HG03354 (cell line): ENCODE measurements at regions not wholly inside any gene's neighbourhood (a gene's known extent, or its start where the extent isn't known, plus 50 kb on each side); places are given as distances from the start of the nearest gene placed in this dataset.

ENCODE experiments used
- ATAC-seq: cut with Tn5 transposase; IDR thresholded peaks from one replicate; pipeline ENCODE4 v1.9.1; 2021; ENCODE audit warnings: mild to moderate bottlenecking; ENCODE audit not compliant: unreplicated experiment, poor library complexity, severe bottlenecking

DNA sequence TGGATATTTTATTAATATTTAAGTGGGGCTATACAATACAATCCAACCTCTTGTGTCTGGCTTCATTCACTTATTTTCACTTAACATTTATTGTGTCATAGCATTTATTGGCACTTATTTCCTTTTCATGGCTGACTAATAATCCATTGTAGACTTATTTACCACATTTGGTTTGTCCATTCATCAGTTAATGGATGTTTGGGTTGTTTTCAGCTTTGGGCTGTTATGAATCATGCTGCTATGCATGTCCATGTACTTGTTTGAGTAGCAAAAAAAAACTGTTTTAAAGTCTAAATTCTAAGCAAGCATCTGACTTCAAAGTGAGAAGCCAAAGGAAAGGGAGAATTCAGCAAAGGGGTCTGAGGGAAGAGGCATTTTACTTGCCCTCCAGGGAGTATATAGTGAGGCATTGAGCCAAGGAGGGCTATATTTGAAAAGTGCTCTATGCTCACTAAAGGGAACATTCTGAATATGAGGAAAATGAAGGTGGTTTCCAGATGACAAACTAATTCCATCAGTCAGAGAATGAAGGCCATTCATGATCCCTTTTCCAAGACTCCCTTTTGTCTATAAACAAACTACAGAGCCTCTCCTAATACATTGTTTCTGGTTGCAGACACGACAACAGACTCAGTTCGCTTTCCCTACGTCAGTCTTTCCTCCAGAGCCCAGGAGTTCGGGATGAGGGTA lies 532.8 kb upstream of the KLF4 start:
- no peak for ATAC-seq

DNA sequence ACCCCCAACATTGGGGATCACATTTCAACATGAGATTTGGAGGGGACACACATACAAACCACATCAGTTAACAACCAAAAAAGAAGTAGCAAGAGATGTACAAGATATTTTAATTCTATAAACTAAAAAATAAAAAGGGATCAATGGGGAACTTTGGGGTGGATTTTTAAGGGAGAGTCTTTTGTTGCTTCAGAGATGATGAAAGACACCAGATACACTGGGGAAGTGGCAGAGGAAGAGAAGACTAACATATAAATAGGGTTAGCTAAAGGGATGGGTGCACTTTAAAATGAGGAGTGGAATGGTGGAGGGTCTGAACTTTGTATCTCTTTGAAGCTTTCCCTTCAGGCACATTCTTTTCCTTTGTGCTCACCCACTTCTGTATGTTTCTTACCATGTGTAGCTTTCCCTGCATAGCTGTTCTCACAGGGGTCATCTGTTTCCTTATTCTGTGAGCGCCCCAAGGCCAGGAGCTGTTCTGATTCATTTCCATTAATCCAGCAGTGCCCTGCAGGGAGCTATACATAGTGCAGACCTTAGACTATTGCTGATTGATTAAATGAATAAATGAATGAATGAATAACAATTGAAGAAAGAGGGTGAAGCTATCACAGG lies 531.6 kb upstream of the KLF4 start:
- no peak for ATAC-seq

DNA sequence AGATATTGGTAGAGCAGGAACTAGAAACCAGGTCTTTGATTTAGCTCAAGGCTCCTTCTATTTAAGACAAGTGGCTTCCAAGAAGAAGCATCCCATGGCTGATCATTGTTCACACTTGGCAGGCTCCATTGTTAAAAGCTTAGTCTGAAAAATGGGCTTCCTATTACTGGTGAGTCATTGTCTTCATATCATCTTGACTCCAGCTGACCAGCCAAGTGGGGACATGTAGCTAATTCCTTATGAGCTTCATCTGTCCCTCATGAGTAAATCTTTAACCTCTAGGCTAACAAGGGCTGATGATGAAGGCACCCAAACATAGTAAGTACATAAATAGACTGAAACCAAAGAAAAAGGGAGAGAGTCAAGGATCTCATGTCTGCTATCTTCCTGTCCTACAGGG lies 530.3 kb upstream of the KLF4 start:
- no peak for ATAC-seq

DNA sequence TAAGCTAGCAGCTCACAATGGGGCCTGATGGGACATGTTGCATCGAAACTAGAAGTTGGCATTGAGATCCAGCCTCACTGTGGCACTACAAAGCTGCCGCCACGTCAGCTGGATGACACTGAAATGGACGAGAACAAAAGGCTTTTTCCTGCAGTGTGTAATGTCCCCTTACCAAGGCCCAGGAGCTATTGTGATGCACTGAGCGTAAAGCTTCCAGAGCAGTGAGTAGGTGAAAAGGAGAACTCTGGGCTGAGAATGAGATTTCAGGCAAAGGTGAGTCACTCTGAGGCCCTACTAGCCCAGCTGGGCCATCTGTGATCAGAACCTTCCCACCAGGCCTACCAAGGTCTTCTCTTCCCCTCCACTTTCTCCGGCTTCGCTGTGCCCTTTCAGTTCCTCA lies 528.1 kb upstream of the KLF4 start:
- ATAC-seq, result no peak

DNA sequence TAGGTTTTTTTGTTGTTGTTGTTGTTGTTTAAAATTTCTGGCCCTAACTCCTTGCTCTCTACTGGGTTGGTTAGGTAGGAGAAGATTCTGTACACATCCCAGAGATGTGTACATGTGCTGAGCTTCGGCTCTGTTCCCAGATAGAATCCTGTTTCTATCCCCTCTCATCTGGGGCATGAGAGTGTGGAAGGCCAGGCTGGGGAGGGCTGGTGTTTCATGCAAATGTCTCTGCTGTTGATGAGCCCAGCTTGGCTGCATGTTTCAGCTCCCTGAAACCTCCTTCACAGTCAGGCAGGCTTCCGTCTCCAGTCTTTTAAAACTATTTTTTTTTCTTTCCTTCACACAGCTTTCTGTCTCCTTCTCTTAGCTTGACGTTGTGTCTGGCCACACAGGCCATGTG lies 526.9 kb upstream of the KLF4 start:
- ATAC-seq, result no peak

DNA sequence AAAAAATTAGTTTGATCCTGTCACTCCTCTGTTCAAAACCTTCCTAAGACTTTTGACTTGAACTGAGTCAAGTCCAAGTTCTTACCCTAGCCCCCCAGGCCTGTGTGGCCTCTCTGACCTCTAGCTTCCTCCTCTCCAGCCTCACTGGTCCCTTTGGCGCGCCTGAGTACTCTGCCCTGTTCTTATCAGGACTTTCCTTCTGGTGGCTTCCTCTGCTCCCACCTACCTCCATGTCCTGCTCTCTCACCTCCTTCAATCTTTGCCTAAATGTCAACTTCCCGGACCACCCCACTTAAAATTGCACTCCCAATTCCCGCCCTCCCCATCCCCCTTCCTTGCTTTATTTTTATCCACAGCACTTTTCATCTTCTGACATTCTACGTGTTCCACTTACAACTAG lies 526.1 kb upstream of the KLF4 start:
- no peak for ATAC-seq

DNA sequence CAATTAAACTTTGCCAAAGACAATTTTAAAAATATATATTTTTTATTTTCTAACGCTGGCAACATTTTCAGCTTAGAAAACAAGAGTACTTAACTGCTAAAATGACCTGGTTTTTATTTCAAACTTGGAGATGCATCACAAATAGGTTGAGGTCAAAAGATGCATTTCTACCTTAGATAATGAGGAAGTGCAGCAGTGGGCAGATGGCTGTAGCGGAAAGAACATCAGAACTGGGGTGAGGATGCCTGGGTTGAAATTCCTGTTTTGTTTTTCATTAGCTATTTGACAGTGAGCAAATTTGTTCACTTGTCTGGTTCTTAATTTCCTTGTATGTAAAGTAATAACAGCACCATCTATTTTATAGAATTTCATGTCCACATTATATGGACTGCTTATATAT lies 524.8 kb upstream of the KLF4 start:
- ATAC-seq, result no peak

DNA sequence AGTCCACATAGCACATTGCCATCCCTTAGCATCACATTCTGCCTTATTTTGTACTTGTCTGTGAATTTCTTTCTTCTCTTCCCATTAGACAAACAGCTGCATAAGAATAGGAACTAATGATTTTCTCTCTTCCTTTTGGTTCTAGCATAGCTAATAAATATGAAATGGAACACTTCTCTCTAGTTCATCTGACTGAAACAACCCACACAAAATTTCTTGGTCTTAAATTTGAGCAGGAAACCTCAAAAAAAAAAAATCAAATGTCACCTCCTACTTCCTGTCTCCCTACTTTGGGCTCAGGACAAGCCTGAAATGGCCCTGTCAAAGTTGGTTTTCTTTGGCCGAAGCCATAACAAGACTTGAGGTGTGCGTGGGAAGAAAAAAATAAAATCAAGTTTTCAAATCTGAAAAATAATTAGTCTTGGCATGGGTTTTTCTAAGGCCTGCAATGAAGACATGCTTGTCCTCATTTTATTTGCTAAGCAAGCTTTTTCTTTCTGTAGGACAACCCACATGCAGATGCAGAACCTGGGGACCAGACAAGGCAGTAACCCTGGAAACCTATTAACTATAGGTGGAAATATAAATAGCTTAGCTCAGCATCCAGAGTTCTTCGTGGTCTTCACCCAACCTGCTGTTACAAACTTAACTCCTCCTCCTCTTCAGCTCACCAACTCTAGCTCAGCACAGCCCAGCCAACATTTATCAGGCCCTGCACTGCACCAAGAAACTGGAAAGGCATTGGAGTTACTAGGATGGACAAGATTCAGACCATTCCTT lies 523.5 kb upstream of the KLF4 start:
- ATAC-seq, result no peak

DNA sequence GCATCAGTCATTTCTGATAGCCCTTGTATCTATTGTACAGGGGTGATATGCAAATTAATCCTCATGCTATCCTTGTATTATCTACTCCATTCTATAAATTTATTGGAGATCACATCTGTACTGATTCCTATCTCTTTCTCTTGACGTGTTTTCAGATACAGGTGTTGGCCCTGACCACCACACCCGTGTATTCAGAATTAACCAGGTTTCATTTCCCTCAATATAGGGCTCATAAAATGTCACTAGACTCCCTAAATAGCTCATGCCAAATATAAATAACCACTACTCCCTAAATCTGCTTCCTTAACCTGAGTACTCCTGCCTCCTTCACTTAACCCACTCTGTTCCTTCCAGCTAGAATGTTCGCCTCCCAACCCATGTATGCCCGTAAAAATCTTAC lies 522.8 kb upstream of the KLF4 start:
- ATAC-seq, result no peak

DNA sequence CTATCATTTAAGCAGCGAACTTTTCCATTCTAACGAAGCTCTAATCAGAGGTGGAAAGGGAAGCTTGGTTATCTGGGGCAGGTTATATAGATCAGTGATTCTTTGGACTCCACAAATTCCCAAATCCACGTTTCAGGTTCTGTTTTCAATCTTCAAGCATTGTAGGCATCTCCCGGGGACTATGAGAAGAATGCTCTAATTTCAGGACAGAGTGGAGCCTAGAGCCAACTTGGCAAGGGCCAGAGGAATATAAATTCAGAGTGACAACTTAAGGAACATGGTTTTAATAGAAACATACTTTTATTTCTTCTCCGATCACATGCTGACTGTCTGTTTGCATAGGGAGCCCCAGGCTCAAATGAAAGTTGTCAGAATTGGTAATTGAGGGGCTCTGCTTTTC lies 514.0 kb upstream of the KLF4 start:
- no peak for ATAC-seq

DNA sequence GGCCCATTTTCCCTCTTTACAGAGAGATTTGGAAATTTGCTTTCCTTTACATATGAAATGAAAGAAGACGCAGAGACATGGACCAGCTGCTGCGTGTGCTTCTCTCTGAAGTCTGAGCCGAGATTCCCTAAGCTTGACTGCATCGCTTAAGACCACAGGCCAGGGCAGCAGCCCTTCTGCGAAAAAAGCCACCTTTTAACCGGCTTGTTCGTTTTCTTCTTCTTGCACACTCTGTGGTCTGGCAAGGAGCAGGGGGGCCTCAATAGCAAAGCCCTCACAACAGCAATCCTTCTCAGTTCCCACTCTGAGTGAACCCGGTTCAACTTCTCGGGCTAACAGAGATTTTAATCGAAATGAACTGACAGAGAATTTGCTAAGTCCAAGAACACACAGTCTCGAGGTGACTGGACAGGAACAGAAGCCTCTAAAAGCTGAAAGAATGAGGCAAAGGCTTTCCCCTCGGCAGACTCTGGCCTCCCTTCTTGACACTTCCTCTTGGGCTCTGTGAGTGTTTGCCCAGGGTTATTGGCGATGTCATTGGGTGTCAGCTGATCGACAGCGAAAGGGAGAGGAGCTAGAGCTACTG lies 512.9 kb upstream of the KLF4 start:
- no peak for ATAC-seq

DNA sequence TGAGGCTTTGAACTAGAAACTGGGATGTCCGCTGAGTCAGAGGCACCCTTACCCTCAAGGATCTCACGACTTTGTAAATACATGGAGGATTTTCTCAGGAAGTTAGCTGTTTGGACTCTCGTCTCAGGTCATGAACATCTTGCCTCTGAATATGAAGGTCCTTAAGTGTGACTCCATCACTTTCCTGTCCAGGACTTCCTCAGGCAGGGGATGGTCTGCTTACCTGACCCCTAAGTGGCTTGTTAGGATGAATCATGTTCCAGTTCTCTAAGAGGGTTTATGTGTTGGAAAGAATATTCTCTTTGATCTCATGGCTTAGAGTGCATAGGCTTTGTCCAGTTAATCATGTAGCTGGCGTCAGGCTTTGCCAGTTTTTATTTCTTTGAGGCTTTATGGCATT lies 511.7 kb upstream of the KLF4 start:
- ATAC-seq, result no peak

DNA sequence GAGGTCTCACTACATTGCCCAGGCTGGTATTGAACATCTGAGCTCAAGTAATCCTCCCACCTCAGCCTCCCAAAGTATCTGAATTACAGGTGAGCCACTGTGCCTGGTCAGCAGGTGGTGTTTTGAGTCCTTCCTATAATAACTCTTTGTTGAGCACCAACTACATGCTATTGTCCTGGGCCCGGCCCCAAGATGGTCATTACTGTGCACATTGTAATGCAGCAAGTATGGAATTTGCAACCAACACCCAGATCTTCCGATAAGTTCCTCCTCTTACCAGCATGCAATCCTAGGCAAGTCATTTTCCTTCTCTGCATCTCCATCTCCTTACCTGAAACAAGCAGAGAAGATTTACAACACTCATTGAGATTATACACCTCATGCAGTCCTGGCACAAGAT lies 510.3 kb upstream of the KLF4 start:
- no peak for ATAC-seq

DNA sequence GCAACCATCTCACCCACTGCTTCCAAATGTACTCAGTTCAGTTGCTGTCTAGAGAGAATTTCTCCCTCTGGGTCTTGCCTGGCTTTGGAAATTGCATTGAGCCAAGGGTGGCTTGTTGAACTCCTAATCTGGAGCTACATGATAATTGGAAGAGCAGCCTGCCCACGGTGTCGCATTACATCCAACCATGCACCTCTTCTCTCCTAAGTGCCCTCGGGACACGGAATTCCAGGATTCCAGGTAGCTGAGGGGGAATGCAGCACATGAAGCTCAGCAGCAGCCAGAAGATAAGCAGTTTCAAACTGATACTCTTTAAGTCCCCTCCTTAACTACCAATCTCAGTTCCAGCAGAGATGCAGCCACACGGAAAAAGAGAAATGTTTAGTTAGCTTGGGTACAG lies 509.4 kb upstream of the KLF4 start:
- ATAC-seq, result no peak

DNA sequence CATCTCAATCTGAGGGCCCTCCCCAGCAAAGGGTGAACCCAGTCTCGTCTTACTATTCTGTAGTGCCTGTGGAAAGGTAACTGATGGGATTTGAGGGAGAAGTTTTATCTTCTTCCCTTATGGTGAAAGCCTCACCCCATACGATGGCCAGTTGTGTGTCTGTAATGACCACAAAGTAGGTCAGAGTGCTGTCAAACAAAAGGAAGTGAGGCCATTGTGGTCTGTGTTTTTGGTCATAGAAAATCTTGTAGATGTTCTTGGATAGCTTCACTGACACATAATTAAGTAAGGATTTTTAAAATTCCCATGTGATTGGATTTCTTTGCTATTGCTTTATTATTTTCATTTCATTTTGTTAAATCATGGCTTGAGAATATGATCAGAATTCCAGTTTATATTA lies 505.1 kb upstream of the KLF4 start:
- ATAC-seq, result no peak

DNA sequence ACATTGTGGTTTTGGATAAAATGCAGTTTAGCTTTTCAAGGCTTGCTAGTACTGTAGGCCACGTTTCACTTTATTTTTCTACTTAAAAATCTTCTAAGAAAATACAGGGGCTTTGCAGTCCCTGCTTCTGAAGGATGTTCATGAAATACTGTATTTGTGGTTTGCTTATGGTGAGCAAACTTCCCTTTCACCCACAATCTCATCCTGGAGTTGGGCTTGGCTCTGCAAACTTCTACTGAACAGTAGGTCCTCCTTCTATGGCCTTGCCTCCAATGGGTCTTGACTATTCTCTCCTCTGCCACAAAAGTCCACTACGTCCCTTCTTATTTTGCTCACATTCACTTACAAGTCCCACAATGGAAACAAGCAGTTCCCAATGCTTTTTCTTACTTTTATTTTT lies 502.7 kb upstream of the KLF4 start:
- no peak for ATAC-seq

DNA sequence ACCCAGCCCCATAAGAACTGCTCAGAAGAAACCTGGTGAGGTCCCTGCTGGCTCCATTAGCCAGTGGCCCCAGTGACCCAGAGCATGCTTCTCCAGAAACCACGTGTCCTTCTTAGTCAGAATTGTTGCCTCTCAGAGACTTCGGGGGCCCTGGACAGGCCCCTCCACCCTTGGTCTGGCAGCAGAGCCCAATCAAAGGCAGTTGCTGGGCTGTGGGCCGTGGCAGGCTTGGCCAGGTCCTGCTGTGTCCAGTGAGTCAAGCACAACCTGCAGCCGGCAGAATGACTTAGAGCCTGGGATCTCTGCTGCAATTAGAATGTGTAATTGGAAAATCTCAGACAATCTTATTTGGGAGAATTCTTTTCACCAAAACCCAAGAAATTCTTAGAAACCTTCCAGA lies 502.0 kb upstream of the KLF4 start:
- no peak for ATAC-seq

DNA sequence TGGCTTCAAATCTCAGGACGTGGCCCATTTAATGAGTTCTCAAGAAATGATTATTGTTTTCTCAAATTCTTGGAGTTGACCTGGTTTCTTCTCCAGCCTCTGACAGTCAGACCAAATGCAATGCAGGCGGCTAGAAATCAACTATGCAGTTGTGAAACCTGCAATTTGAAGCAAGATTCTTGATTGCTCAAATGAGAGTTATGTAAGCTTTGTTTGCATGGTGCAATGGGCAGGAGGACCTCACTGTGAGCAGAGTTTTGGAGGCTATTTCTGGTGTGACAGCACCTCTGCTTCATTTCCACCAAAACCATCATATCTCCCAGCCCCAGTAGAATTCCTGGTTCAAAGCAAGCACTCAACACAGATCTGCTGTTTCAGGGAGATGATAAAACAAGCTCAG lies 500.0 kb upstream of the KLF4 start:
- ATAC-seq, result no peak

DNA sequence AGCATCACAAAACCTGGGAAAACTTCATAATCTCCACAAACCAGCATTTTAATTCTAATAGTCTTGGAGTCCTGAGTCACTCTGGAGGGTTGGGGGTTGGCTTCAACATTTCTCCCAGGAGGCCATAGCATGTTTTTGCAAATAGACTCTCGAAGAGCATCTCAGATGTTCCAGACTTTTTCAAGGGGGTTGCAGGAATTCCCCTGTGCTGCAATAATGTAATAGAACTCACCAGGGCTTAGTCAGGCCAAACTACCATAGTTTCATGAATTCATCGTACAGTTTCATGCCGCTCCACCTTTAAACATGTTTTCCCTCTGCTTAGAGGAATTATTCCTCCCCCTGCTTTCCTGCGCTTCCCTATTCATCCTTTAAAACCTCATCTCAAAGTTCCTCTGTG lies 499.5 kb upstream of the KLF4 start:
- ATAC-seq, result no peak

DNA sequence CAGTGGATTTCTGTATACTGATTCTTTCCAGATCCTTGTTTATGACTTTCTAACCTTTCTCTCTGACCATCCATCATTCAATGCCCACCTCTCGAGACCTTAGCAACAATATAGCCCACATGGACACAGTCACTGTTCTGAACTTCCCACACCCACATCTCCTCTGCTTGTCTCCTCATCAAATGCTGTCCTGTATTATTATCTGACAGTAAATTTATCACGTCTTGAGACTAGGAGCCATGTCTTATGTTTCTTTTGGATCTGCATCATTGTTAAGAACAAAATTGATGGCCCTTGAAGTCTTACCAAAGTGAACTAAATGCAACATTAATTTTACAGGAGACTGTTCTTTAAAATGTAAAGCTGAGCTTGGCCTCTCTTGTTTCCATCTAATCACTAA lies 495.4 kb upstream of the KLF4 start:
- no peak for ATAC-seq

DNA sequence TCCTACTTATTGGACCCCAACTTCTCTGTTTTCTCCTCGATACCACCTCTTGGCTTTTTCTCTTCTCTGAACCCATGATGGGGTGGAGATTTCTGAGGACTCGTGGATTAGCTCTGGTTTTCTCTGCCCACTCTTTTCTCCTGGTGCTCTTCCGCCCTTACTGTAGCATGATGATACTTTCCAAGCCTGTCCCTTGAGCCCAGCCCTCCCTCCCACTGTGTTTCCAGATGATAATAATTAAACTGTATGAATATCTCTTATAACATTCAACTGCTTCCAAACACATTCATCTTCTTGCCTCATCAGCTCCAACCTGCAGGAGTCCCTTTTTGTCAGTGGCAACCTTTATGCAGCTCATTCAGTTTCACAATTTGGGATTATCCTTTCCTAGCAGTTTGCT lies 494.2 kb upstream of the KLF4 start:
- ATAC-seq, result no peak
